ENCODE measurements at regions not wholly inside any gene's neighbourhood (a gene's known extent, or its start where the extent isn't known, plus 50 kb on each side); places are given as distances from the start of the nearest gene placed in this dataset.

DNA sequence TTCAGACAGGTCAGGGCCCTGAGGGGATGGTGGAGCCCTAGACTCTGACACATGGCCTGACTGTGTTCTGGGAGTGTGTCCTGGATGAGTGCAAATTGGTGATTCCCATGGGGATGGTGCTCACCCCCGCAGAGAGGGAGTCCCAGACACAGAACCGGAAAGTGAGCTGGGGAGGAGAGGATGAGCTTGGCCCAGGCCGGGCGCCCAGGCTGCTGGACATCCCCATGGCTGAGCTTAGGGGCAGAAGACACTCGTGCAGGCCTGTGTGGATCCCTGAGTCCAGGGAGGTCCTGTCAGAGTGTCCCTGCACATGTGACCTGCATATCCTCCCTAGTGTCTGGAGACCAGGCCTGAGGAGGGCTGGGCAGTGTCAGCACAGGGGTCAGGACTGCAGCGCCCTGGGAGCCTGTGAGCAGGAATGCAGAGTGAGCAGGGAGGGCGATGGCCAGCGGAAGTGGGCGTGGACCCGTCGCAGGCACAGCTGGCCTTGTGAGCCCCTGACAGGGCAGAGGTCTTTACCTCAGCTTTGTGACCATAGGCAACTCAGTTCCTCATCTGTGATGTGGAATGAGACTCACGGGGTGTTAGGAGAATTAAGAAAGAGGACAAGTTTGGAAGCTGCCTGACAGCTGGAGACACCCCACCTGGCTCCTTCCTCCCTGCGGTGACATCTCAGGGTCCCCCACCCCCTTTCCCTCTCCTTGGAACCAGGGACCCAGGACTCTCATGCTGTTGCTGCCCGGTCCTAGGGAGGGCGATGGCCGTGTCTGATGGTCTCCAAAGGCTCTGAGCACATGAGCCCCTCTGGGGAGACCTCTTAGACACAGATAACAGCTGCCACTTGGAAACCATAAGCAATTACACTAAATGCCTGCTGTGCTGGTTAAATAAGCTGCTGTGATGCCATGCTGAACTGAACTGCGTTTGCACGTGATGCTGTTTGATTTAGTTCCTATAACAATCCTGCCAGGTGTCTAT is 62.6 kb upstream of the HS6ST1 start (continued):
- TF ChIP-seq, protein P1, sequence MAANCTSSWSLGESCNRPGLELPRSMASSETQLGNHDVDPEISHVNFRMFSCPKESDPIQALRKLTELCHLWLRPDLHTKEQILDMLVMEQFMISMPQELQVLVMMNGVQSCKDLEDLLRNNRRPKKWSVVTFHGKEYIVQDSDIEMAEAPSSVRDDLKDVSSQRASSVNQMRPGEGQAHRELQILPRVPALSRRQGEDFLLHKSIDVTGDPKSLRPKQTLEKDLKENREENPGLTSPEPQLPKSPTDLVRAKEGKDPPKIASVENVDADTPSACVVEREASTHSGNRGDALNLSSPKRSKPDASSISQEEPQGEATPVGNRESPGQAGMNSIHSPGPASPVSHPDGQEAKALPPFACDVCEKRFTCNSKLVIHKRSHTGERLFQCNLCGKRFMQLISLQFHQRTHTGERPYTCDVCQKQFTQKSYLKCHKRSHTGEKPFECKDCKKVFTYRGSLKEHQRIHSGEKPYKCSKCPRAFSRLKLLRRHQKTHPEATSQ (CRISPR knock-in tag; IDR thresholded peaks at IDR 0.05; ENCODE audit: borderline replicate concordance): no peak
- TF ChIP-seq TCF7L2 (IDR thresholded peaks at IDR 0.05; ENCODE audit: low read depth, low read length) (no peak), MXI1 (IDR thresholded peaks at IDR 0.05; ENCODE audit: borderline replicate concordance, low read depth, low read length) (0 out of 3 replicates have a peak, but pooled peaks have one; percentile 49), TARDBP (CRISPR knock-in tag; IDR thresholded peaks at IDR 0.05) (peak; percentile 58; the same call in 1 of the 2 replicates), ARNT2 (CRISPR knock-in tag; IDR thresholded peaks at IDR 0.05; ENCODE audit: low read depth) (0 out of 2 replicates have a peak, but pooled peaks have one; percentile 40), ZNF720 (CRISPR knock-in tag; IDR thresholded peaks at IDR 0.05) (0 out of 2 replicates have a peak, but pooled peaks have one; percentile 9), ZFX (CRISPR knock-in tag; IDR thresholded peaks at IDR 0.05; ENCODE audit: low read depth) (peak; percentile 87), NR2F6 (IDR thresholded peaks at IDR 0.05) (peak; percentile 74; the same call in 1 of the 2 replicates), NR2F6 (CRISPR knock-in tag; IDR thresholded peaks at IDR 0.05) (peak; percentile 97), SUZ12 (IDR thresholded peaks at IDR 0.05; ENCODE audit: low read depth, low read length) (no peak), CAMTA2 (CRISPR knock-in tag; IDR thresholded peaks at IDR 0.05; ENCODE audit: borderline replicate concordance) (0 out of 2 replicates have a peak, but pooled peaks have one; percentile 7), IKZF1 (IDR thresholded peaks at IDR 0.05) (no peak), SNAI1 (CRISPR knock-in tag; IDR thresholded peaks at IDR 0.05; ENCODE audit: borderline replicate concordance) (0 out of 2 replicates have a peak, but pooled peaks have one; percentile 65), ZNF12 (CRISPR knock-in tag; IDR thresholded peaks at IDR 0.05) (no peak; the same call in 1 of the 2 replicates), ERF (CRISPR knock-in tag; IDR thresholded peaks at IDR 0.05) (peak; percentile 85; the same call in 1 of the 2 replicates), ZNF224 (CRISPR knock-in tag; IDR thresholded peaks at IDR 0.05) (no peak), CBFB (CRISPR knock-in tag; IDR thresholded peaks at IDR 0.05) (peak; percentile 75), ZMYM3 (CRISPR knock-in tag; IDR thresholded peaks at IDR 0.05) (peak; percentile 71), HNRNPLL (IDR thresholded peaks at IDR 0.05; ENCODE audit: low read depth, low read length, poor library complexity, severe bottlenecking) (peak; percentile 34), MAZ (IDR thresholded peaks at IDR 0.05; ENCODE audit: borderline replicate concordance, low read depth, low read length) (no peak), MAZ (CRISPR knock-in tag; IDR thresholded peaks at IDR 0.05; ENCODE audit: low read depth) (peak; percentile 65; the same call in 1 of the 2 replicates), ZNF263 (CRISPR knock-in tag; IDR thresholded peaks at IDR 0.05) (peak; percentile 41; the same call in 1 of the 2 replicates), PHF8 (CRISPR knock-in tag; IDR thresholded peaks at IDR 0.05) (peak; percentile 44)
- TF ChIP-seq, protein P2, sequence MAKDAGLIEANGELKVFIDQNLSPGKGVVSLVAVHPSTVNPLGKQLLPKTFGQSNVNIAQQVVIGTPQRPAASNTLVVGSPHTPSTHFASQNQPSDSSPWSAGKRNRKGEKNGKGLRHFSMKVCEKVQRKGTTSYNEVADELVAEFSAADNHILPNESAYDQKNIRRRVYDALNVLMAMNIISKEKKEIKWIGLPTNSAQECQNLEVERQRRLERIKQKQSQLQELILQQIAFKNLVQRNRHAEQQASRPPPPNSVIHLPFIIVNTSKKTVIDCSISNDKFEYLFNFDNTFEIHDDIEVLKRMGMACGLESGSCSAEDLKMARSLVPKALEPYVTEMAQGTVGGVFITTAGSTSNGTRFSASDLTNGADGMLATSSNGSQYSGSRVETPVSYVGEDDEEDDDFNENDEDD (CRISPR knock-in tag; IDR thresholded peaks at IDR 0.05; ENCODE audit: borderline replicate concordance): peak; percentile 44; the same call in 1 of the 2 replicates
- TF ChIP-seq, protein P3, sequence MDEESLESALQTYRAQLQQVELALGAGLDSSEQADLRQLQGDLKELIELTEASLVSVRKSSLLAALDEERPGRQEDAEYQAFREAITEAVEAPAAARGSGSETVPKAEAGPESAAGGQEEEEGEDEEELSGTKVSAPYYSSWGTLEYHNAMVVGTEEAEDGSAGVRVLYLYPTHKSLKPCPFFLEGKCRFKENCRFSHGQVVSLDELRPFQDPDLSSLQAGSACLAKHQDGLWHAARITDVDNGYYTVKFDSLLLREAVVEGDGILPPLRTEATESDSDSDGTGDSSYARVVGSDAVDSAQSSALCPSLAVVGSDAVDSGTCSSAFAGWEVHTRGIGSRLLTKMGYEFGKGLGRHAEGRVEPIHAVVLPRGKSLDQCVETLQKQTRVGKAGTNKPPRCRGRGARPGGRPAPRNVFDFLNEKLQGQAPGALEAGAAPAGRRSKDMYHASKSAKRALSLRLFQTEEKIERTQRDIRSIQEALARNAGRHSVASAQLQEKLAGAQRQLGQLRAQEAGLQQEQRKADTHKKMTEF (CRISPR knock-in tag; IDR thresholded peaks at IDR 0.05): peak; percentile 36; the same call in 1 of the 2 replicates
- TF ChIP-seq, protein P4, sequence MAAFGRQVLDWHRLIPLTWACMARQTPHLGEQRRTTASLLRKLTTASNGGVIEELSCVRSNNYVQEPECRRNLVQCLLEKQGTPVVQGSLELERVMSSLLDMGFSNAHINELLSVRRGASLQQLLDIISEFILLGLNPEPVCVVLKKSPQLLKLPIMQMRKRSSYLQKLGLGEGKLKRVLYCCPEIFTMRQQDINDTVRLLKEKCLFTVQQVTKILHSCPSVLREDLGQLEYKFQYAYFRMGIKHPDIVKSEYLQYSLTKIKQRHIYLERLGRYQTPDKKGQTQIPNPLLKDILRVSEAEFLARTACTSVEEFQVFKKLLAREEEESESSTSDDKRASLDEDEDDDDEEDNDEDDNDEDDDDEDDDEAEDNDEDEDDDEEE (CRISPR knock-in tag; IDR thresholded peaks at IDR 0.05): peak; percentile 33; the same call in 1 of the 2 replicates
